ENCODE measurements at regions not wholly inside any gene's neighbourhood (a gene's known extent, or its start where the extent isn't known, plus 50 kb on each side); places are given as distances from the start of the nearest gene placed in this dataset.

GRCh38 chr4:184902550-184902949 lies 76.8 kb upstream of the ACSL1 start:
- TF ChIP-seq, protein P1, sequence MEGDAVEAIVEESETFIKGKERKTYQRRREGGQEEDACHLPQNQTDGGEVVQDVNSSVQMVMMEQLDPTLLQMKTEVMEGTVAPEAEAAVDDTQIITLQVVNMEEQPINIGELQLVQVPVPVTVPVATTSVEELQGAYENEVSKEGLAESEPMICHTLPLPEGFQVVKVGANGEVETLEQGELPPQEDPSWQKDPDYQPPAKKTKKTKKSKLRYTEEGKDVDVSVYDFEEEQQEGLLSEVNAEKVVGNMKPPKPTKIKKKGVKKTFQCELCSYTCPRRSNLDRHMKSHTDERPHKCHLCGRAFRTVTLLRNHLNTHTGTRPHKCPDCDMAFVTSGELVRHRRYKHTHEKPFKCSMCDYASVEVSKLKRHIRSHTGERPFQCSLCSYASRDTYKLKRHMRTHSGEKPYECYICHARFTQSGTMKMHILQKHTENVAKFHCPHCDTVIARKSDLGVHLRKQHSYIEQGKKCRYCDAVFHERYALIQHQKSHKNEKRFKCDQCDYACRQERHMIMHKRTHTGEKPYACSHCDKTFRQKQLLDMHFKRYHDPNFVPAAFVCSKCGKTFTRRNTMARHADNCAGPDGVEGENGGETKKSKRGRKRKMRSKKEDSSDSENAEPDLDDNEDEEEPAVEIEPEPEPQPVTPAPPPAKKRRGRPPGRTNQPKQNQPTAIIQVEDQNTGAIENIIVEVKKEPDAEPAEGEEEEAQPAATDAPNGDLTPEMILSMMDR (IDR thresholded peaks at IDR 0.05) = no peak
- TF ChIP-seq POLR2A (IDR thresholded peaks at IDR 0.05) = no peak
